Left ventricle myocardium inferior (tissue), 1 donor: ENCODE measurements at regions not wholly inside any gene's neighbourhood (a gene's known extent, or its start where the extent isn't known, plus 50 kb on each side); places are given as distances from the start of the nearest gene placed in this dataset.
A peak's percentile ranks its signal among the peaks of the same experiment; 100 is the strongest.
"Not testable (repeated sequence)": the region's sequence is repeated elsewhere in the genome, so short reads cannot be mapped to it uniquely, and the experiment has no call there.

Experiments
- DNase-seq: peaks from one replicate; pipeline ENCODE4 v3.0.0-alpha.2; 2020
- H3K27ac ChIP-seq: fragments of 200-600 bp; replicated peaks from 2 replicates; pipeline ENCODE4 v1.8.0; 2021
- H3K27me3 ChIP-seq: fragments of 200-600 bp; 2 replicates; pipeline ENCODE4 v1.8.0; 2021; ENCODE audit warnings: low read depth
- H3K36me3 ChIP-seq: fragments of 200-600 bp; 2 replicates; pipeline ENCODE4 v1.8.0; 2021
- H3K4me1 ChIP-seq: fragments of 200-600 bp; 2 replicates; pipeline ENCODE4 v1.8.0; 2021
- H3K4me3 ChIP-seq: fragments of 200-600 bp; 2 replicates; pipeline ENCODE4 v1.8.0; 2021; ENCODE audit warnings: mild to moderate bottlenecking, moderate library complexity
- H3K9me3 ChIP-seq: fragments of 200-600 bp; replicated peaks from 2 replicates; pipeline ENCODE4 v1.8.0; 2021
- intact Hi-C: fragments of 100-400 bp; cut with micrococcal nuclease; formaldehyde crosslinking; loops from one replicate; pipeline ENCODE4 v1.11.0; 2022
- TF ChIP-seq, protein P1 (sequence below): fragments of 200-600 bp; IDR thresholded peaks from 2 replicates; pipeline ENCODE4 v1.8.0; 2021; ENCODE audit warnings: antibody characterized with exemption, mild to moderate bottlenecking, borderline replicate concordance
- donor health status: DM: no; HTN: yes; CAD: no; lungs with severe emphysema.

DNA sequence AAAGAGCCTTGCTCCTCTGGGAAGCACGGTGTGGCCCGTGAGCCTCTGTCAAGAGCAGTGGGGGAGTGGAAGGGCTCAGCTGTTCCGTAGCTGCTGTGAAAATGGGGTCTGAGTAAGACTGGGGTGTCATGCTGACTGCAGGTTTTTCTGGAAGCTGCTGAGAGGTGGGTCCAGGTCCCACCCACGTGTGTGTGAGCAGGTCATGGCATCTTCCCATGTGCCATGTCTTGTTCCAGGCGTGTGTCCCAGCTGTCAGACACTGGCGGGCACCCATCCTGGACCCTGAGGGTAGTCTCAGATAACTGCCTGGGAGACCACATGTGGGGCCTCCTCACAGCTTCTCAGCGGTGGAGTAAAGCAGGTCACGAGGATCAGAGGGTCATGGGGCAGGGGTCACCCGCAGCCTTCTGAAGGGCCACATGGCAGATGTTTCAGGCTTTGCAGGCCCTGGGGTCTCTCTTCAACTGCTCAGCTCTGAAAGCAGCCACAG lies 92.9 kb downstream of the NPIPB11 start:
- H3K9me3 ChIP-seq: no peaks in the 10 kb centered on the region
- TF ChIP-seq, protein P1, sequence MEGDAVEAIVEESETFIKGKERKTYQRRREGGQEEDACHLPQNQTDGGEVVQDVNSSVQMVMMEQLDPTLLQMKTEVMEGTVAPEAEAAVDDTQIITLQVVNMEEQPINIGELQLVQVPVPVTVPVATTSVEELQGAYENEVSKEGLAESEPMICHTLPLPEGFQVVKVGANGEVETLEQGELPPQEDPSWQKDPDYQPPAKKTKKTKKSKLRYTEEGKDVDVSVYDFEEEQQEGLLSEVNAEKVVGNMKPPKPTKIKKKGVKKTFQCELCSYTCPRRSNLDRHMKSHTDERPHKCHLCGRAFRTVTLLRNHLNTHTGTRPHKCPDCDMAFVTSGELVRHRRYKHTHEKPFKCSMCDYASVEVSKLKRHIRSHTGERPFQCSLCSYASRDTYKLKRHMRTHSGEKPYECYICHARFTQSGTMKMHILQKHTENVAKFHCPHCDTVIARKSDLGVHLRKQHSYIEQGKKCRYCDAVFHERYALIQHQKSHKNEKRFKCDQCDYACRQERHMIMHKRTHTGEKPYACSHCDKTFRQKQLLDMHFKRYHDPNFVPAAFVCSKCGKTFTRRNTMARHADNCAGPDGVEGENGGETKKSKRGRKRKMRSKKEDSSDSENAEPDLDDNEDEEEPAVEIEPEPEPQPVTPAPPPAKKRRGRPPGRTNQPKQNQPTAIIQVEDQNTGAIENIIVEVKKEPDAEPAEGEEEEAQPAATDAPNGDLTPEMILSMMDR: no peak
- H3K27ac ChIP-seq: no peak overlapping the region
- H3K4me3 ChIP-seq: no peak overlapping the region
- H3K36me3 ChIP-seq: peaks cover 7% of the 10 kb centered on the region
- H3K4me1 ChIP-seq: peaks cover 51% of the 10 kb centered on the region
- H3K27me3 ChIP-seq: no peaks in the 10 kb centered on the region
- intact Hi-C loops: no loop called here
- DNase-seq: no peak

DNA sequence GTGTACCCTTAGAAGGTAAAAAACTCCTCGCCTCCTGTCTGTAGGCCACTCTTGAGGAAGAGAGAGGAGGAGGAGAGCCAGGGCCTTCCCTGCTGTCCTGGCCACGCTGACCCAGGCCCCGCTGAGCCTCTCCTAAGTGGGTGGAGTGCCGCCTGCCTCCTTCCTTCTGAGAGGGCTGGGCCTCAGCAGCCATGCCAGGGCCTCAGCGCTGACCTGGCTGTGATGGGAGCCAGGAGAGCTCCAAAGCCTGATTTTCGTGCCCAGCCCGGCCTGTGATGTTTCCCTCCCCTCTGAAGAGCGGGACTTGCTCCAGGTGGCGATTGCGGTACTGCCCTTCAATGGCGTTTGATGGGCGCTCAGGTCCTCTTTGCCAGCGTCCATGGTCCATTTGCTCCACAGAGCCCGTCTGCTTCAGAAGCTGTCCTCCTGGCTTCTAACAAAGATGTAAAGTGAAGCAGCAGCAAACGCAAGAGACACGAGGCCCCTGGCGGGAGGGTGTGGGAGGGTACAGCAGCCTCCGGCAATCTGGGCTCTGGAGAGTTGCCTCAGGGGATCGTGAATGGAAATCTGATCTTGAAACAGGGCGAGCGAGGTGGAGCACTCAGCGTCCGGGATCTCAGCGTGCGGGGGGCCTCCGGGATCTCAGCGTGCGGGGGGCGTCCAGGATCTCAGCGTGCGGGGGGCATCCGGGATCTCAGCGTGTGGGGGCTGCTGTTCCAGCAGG lies 93.5 kb downstream of the NPIPB11 start:
- intact Hi-C loops: no loop called here
- TF ChIP-seq, protein P1: no peak
- Histone ChIP-seq H3K4me1 (peaks cover 45% of the 10 kb centered on the region), H3K4me3 (no peak overlapping the region), H3K36me3 (peaks cover 7% of the 10 kb centered on the region), H3K27ac (no peak overlapping the region), H3K9me3 (no peaks in the 10 kb centered on the region), H3K27me3 (no peaks in the 10 kb centered on the region)
- DNase-seq: no peak

DNA sequence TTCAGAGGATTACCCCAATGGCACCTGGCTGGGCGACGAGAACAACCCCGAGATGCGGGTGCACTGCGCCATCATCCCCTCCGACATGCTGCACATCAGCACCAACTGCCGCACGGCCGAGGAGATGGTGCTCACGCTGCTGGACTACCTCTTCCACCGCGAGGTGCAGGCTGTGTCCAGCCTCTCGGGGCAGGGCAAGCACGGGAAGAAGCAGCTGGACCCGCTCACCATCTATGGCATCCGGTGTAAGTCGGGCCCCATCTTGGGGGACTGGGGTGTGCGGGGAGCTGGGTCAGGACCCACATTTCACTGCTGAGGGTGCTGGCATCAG lies 94.2 kb downstream of the NPIPB11 start:
- H3K4me3 ChIP-seq, H3K9me3 ChIP-seq, H3K27me3 ChIP-seq, H3K36me3 ChIP-seq, H3K27ac ChIP-seq, DNase-seq, intact Hi-C loops: not testable (repeated sequence)
- H3K4me1 ChIP-seq: peaks cover 49% of the 10 kb centered on the region

DNA sequence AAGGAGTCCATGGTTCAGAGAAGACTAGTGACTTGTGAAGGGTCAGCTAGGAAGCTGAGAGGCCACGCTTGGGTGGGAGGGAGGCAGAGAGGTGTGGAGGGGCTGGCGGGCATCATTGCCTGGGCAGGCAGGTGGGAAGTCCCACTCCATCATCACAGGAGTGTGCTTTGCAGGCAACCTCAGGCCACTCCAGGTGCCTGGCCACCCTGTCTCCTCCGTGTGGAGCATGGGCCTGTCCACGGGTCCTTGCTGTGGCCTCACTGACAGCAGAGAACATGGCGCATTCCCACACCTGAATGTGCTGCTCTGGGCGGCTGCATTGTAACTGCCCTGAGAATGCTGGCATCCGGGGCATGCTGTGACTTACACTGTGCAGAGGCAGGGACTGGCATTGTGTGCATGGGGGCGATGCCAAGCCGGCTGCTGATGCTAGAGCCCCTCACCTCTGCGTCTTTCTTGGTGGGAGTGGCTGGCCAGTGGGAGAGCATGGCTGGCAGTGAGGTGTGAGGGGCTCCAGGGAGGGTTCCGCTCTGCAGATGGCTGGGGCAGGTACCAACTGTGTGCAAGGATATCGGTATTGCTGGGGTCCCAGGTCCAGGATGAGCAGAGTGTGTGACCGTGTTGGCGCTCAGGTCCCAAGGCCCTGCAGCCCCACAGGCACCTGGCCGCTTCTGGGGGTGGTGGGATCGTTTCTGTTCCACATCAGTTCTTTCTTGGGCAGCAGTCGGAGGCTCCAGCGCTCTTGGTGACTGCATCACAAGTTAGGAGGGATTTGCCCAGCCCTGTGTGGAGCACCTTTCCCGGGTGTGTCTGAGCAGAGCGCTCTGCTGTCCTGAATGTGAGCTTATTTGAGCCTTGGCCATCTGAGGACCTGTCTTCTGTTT lies 94.8 kb downstream of the NPIPB11 start:
- TF ChIP-seq, protein P1: no peak
- intact Hi-C loops: no loop called here
- H3K27ac ChIP-seq: peak overlapping the region; percentile 44
- H3K4me1 ChIP-seq: peaks cover 49% of the 10 kb centered on the region
- H3K36me3 ChIP-seq: peaks cover 7% of the 10 kb centered on the region
- H3K9me3 ChIP-seq: no peaks in the 10 kb centered on the region
- no peak for DNase-seq
- H3K27me3 ChIP-seq: no peaks in the 10 kb centered on the region
- no peak overlapping the region for H3K4me3 ChIP-seq

DNA sequence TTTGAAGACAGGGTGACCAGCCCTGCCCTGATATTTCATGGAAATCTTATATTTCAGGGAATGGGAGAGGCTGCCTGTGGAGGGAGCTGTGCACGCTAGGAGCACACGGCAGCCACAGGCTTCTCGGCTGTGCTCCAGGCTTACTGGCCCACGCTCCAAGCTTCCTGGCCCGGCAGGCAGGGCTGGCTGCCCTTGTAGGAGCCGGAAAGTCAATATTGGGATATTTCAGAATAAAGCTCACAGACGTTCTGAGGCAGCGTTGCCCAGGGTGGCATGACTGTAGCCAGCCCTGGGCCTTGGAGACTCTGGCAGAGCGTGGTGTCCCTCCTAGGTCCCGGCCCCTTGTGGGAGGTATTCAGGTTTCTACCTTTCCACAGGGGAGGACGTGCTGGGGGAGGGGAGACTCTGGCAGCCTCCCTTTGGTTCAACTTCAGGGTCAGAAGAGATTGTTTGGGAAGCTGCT lies 95.6 kb downstream of the NPIPB11 start:
- Histone ChIP-seq H3K36me3 (peaks cover 7% of the 10 kb centered on the region), H3K27ac (peak overlapping the region; percentile 44), H3K9me3 (no peaks in the 10 kb centered on the region), H3K4me1 (peaks cover 46% of the 10 kb centered on the region), H3K4me3 (no peak overlapping the region), H3K27me3 (no peaks in the 10 kb centered on the region)
- DNase-seq: no peak
- intact Hi-C loops: no loop called here
- TF ChIP-seq, protein P1: peak; percentile 23

DNA sequence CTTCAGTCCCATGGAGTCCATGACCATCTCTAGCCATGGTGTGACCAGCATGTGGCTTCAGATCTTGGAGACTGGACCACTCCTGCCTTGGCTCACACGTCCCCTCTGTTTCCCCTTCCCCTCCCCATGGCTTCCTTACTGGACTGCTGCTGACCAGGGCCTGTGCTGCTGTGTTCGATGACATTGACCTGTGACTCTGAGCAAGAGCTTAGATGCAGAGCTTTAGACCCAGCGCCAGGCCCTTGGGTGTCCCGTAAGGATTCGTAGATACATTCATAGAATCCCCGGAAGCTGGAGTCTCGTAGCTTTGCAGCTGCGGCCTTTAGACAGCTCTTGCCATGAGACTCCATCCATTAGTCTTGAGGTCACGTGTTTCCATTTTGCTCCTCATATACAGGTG lies 96.3 kb downstream of the NPIPB11 start:
- H3K36me3 ChIP-seq, H3K27ac ChIP-seq, DNase-seq, intact Hi-C loops, H3K9me3 ChIP-seq, H3K27me3 ChIP-seq, H3K4me3 ChIP-seq: not testable (repeated sequence)
- H3K4me1 ChIP-seq: peaks cover 42% of the 10 kb centered on the region

DNA sequence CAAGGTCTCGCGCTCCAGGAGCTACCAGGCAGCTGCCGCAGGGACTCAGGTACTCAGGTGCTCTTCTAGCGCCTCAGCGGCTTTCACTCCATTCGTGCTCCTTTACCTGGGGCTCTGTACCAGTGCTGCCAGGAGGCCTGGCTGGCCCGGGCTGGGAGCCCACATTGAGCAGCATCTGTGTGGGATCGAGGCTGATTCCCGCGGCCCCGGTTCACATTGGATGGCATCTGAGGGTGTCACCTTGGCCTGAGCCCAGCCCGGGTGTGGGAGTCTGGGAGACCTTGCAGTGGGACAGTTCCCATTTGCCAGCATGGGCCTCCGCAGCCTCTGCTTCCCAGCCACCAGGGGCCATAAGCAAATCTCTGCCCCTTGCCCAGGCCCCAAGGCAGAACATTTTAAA lies 96.9 kb downstream of the NPIPB11 start:
- peaks cover 38% of the 10 kb centered on the region for H3K4me1 ChIP-seq
- H3K36me3 ChIP-seq, H3K9me3 ChIP-seq, DNase-seq, H3K4me3 ChIP-seq, H3K27ac ChIP-seq, H3K27me3 ChIP-seq, intact Hi-C loops: not testable (repeated sequence)
